ENCODE measurements at regions not wholly inside any gene's neighbourhood (a gene's known extent, or its start where the extent isn't known, plus 50 kb on each side); places are given as distances from the start of the nearest gene placed in this dataset.
"Not testable (repeated sequence)": the region's sequence is repeated elsewhere in the genome, so short reads cannot be mapped to it uniquely, and the experiment has no call there.

DNA sequence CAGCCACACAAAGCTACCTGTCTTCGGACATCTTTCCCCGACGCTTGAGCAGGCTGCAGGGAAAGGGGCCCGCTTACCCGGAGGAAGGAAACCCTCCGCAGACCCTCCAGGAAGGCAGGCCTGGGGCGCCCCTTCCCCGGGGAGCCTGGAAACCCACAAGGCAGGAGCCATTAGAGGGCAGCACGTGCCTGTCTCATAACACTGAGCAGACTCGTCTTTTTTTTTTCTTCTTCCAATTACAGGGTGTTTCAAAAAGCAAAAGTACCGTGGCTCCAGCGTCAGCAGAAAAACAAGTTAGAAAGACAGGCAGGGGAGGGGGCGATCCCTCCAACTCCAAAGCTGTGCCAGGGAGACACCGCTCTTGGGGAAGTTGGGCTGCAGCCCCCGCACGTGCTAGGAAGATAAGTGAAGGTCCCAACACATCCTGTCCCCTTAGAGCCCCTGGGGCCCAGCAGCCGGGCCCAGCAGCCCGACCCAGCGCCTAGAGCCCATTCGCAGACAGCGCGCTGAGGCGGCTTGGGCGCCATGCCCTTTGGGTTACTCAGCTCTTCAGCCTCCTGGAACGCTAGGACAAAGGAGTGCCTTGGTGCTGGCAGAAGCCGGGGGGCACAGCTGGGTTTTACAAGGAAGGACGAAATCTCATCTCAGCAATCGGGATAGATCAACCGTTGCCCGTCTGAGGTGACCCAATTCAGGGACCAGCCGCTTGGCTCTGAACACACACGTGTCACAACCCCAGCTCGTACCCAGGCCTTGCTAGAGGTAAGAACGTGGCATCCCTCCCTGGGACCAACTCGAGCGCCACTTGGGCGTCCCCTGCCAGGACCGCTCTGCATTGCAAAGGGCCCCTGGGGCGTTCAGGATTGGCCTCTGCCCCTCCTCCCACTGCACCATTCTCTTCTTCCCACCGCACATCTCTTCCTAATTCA is 136.3 kb downstream of the LY86 start:
- peak; percentile 24 to 49 for DNase-seq (ENCODE audit: low read depth in 1 of 2, low spot score in 1 of 2)

DNA sequence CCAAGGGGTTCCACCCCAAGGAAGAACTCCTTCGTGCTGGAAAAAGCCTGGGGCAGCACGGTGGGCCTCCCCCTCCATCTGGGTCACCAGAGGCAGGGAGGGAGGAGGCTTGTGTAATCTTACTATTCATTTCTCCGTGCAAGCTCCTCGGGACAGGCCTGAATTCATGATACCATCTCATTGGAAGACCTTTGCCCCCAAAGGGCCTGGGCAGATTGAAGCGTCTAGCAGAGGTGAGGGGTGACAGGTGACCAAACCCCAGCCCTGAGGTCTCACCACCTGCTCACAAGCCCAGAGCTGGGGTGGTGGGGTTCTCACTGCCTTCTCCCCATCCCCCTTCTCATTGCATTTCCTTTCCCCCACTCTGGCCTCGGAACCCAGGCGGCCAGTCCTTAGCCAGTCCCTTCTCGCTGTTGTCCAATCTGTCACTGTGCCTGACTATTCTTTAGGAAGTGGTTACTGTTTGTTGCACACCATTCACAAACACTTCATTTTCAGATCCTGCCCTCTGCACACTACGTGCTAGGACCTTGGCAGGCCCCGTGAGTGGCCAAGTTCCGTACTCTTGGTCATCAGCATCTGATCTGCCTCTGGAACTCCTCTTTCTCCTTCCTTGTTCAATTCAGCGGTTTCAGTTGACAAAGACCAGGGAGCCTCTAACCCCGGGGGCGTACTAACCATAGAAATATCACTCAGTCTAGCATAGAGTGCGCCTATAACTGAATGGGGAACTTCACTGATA is 137.1 kb downstream of the LY86 start:
- no peak for DNase-seq (ENCODE audit: low read depth in 1 of 2, low spot score in 1 of 2)

DNA sequence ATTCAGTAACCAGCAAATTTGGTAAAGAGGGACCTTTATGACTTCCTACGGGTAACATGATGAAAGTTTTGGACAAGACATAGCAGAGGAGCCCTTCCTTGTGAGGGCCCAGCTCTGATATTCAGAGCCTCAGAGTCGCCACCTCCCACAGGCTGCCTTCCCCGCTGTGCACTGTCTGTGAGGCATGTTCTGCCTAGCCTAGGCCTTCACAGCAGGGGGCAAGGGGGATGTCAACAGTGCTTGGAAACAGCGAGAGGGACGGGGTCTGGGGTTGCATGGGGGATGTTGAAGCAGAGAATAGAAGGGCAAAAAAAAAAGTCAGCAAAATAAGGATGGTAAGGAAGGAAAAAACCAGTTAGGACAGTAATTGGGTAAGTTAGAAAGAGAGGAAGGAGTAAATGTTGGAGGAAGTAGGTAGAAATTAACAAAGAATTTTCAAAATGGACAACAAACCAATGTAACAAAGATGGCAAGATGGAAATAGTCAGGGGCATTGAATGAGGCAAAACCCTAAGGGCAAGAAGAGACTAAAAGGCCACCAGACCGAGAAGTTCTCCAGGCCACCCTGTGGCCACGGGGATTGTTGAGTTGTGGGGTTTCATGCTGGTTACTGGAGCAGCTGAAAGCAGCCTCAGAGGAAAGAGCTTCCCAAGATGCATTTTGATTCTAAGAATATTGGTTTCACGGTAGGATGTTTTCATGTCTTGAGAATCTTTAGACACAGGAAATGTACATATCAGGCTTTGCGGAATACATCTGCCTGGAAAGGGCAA is 139.8 kb downstream of the LY86 start:
- DNase-seq (ENCODE audit: low read depth in 1 of 2, low spot score in 1 of 2), result no peak

DNA sequence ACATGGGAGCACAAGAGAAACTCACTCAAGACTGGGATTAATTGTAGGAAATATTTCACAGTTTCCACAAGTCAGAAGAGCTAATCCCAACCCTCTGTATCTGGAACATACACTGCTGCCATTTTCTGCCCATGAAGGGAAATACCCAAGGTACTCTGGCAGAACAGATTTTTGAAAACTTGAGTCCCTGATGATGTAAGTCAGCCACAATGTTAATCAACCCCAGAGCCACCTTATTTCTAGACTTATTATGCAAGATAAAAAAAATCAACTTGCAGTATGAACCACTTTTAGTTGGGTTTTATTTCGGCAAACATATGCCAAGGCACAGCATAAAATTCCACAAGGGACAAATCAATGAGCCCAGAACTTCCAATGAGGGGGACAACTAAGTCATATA is 141.5 kb downstream of the LY86 start:
- DNase-seq (ENCODE audit: low read depth in 1 of 2, low spot score in 1 of 2), result no peak

DNA sequence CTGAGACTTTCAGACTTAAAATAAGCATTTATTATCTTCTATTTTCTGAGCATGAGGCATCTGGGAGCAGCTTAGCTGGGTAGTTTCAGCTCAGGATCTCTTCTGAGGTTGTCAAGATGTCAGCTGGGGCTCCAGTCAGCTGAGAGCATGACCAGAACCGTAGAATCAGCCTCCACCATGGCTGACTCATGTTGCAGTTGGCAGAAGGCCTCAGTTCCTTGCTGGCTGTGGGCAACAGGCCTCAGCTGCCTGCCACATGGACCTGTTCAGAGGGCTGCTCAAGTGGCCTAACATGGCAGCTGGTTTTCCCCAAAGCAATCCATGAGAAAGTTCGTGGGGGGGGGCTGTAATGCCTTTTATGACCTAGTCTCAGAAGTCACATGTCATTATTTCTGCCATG is 142.3 kb downstream of the LY86 start:
- no peak for DNase-seq (ENCODE audit: low read depth in 1 of 2, low spot score in 1 of 2)

DNA sequence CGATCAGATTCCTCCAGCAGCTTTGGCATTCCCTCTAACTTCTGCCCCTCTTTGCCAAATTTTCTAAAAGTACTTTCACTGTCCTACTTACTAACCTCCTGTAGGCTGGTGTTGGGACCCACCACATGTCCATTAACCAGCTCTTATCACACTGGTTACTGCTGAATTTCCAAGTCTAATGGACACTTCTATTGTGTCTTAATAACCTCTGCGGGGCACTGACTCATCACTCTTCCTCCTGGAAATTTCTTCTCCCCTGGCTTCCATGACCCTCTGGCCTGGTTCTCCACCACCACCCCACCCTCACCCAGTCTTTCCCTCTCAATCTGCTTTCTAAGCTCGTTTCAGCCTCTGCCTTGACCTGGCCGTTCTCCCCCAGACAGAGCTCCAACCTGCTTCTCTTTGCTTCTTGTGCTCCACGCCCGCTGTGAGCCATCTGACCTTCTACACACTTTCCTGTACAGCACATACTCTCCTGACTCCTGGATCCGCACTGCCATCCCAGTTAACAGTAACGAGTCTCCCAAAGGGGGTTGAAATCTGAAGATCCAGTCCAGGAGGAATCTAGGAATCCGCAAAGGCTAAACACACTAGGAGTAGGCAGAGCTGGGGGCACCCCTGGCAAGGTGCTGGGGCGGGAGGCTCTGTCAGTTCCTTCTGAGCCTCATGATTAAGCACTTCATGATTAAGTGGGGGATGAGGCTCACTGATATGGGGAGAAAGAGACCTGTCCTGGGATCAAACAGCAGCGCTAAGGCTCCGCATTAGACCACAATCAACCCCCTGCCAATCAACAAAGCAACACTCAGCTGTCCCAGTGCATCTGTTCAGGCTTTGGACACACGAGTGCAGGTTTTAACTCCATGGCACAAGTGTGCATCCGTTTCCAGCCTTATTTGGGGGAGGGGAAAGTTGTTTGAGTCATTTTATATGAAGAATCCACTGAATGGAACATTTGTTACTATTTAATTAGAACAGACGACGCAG is 146.3 kb downstream of the LY86 start:
- no peak for DNase-seq (ENCODE audit: low read depth in 1 of 2, low spot score in 1 of 2)

DNA sequence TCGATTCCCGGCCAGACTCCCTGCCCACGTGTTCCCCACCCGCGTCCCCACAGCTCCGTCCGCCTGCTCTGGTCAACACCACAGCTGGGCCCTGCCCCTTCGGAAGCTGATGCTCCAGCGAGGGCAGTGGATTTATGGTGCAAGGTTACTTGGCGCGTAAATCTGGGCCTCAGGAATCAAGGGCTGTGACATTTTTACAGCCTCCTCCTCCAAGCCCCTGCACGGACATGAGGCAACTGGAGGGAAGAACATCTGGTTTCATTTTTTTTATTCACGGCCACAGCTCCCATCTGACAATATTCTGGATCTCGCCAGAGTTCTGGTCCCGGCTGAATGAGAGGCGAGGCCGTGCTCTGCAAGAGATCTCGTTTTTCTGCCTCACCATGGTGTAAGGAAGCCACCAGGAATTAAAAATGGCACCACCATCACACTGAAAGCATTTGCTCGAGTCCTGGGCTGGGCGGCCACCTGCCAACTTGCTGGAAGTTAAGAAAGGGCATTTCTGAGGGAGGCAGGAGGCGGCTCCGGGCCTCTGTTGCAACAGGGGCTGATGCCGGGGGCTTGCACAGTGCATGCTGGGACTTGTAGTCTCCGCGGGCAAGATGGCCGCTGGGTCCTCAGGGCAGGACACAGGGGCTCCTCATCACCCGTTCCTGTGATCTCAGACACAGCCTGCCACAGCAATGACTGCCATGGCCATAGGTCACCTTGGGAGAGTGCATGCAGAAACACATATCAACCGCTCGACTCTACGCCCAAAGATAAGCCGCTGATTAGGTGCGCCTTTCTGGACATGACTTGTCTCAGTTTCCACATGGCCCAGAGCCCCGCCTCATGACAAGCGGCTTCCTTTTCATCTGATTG is 148.5 kb downstream of the LY86 start:
- DNase-seq (ENCODE audit: low read depth in 1 of 2, low spot score in 1 of 2), result no peak

DNA sequence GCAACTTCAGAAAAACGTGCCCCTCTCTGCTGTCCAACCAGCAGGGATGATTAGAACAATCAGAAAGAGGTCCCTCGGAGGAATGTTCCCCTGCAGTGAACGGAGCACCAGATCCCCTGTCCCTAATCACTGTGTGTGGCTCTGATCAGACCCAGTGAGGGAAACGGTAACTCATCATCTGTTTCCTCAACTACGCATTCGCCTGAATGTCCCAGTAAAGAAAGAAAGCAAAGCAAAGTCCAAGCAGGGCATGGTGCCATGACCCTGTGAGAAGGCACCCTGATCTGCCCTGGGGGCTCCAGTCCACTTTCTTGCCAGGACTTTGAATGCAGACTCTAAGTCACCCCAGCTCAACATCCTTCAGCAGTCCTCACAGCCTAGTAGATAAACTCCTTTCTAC is 149.2 kb downstream of the LY86 start:
- no peak for DNase-seq (ENCODE audit: low read depth in 1 of 2, low spot score in 1 of 2)

DNA sequence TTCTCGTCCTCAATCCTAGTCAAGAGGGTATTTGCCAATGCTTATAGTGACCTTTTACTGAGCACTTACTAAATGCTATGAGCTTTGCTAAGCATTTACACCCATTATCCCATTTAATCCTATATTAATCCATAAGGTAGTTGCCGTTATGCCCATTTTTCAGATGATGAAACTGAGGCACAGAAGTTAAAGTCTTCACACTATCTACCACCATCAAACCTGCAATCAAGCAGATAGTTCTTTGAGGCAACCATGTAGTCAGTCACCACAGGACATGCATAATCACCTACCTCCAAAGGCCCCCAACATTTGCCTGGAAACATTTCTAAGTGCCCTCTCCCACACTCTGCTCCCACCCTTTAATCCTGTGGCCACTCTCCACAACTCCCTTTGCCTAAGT is 149.6 kb downstream of the LY86 start:
- DNase-seq (ENCODE audit: low read depth in 1 of 2, low spot score in 1 of 2), result no peak

DNA sequence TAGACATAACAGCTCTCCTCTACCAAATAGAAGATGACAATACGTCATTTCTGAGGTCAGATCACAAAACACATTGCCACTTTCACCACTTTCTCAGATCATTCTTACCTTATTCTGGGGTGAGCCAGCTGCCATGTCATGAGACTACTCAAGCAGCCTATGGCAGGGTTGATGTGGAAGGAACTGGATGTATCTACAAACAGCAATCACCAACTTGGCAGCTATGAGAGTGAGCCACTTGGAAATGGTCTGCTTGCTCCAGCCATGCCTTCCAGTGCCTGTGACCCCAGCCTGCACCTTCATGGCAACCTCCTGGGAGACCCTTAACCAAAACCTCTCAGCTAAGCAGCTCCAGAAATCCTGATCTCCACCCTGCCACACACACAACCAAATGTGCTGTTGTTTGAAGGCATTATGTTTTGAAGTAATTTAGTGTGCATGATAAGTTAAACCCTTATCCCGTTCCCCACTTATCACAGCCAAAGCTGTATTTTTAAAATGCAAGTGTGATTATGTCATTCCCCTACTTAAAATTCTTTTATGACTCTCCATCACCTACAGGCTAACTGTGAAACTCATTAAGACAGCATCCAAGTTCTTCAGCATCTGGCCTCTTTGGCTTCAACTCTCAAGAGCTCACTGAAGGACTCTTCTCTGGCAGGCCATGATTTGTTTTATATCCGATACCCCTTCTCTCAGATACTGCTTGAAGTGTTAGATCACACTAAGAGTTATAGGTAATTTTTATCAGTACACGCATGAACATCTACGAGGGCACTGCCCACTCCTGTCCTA is 150.6 kb downstream of the LY86 start:
- no peak for DNase-seq (ENCODE audit: low read depth in 1 of 2, low spot score in 1 of 2)

DNA sequence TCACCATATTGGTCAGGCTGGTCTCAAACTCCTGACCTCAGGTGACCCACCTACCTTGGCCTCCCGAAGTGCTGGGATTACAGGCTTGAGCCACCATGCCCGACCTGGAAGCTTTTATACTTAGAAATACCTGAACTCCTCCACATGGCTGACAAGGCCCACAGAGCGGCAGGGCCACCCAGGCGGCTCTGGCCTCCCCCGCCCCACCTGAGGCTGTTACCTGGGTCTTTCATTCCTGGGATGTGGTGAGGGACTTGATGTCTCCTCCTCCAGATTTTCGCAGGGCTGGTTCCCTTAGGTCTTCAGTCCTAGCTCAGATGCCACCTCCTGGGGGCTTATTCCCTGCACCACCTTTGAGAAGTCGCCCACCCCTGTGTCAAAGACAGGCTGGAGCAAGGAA is 152.1 kb downstream of the LY86 start:
- DNase-seq (ENCODE audit: low read depth in 1 of 2, low spot score in 1 of 2), result no peak

DNA sequence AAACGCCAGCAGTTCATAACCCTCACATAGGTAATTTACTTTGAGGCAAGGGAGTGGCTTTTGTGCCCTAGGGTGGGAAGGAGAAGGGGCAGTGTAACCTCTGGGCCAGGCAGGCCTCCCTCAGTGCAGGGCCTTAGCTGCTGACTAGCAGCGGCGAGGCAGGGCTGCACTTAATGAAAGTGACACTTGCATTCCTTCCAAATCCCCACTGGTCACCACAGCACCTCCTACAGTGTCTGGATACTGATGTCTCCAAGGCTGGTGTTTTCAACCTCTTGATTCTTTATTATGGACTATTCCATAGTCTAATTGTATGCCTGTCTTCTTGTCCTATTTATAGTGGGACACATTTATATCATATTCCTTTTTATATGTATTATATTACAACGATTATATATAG is 152.7 kb downstream of the LY86 start:
- DNase-seq (ENCODE audit: low read depth in 1 of 2, low spot score in 1 of 2), result no peak

DNA sequence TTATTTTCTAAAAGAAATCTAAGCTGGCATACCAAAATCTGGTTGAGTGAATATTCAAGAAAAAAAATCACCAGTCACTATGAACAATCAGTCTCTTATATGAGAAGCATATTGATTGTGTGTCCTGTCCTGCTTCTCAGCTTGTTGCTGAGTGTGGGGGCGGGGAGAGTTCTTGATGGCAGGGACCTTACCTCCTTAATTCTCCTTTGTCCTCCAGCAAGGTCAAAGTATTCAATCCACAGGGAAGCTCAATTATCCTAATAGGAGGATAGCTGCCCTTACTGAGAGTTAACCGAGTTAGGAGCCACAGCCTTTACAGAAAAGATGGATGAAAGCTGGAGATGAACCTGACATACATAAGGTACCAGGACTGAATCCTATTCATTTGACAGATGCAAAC is 154.0 kb downstream of the LY86 start:
- no peak for DNase-seq (ENCODE audit: low read depth in 1 of 2, low spot score in 1 of 2)

DNA sequence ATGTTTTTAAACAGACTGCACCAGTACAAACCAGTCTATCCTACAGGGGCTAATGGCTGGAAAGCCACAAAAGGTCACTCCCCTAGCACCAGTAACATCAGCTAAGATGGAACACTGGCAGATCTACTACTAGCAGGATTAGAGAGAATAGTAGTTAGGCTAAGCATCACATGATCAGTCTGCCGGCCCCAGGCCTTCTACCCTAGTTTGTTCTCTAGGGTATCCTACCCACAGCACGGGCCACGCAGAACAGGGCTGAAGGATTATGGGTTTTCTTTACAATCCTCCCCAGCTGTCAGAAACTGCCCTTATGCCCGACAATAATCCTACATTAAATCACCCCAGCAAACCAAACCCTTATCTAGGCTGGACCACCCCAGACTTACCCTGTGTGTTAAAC is 156.0 kb downstream of the LY86 start:
- no peak for DNase-seq (ENCODE audit: low read depth in 1 of 2, low spot score in 1 of 2)

DNA sequence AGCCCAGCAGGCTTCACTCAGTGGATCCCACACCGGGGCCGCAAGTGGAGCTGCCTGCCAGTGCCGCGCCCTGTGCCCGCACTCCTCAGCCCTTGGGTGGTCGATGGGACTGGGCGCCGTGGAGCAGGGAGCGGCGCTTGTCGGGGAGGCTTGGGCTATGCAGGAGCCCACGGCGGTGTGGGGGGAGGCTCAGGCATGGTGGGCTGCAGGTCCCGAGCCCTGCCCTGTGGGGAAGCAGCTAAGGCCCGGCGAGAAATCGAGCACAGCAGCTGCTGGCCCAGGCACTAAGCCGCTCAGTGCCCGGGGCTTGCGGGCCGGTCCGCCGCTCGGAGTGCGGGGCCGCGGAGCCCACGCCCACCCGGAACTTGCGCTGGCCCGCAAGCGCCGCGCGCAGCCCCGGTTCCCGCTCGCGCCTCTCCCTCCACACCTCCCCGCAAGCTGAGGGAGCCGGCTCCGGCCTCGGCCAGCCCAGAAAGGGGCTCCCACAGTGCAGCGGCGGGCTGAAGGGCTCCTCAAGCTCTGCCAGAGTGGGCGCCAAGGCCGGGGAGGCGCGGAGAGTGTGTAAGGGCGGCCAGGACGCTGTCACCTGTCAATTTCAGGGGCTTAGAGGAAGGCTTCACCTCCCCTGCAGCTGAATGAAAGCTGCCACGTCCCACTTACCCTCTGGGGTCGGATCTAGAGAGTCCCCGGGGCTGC is 157.3 kb downstream of the LY86 start:
- DNase-seq (ENCODE audit: low read depth in 1 of 2, low spot score in 1 of 2), result not testable (repeated sequence)

DNA sequence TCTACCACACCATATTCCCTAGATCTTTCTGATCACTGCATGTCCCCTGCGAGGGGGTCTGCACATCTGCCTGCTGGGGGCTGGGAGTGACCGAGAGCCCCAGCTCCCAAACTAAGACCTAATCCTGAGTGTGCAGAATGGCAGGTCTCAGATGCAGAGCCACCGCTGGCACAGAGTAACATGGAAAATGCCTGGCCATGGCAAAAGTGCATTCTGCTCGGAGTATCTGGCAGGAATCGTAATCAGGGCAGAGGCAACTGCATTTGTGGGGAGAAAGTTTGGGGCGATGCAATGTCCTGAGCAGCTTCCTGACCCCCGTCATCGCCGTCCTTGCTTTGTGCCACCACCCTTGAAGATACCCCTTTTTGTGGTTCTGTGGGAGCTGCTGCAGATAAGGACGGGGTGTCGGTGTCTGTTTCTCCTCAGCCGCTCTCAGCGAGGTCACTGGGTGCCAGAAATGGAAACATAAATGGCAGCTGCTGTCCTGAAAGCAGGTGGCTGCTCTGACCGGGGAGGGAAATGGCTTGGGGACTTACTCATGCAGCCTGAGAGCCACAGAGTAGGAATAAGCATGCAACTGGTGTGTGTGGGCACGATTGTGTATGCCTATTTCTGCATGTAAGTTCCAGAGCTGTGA is 157.9 kb downstream of the LY86 start:
- DNase-seq (ENCODE audit: low read depth in 1 of 2, low spot score in 1 of 2), result no peak

DNA sequence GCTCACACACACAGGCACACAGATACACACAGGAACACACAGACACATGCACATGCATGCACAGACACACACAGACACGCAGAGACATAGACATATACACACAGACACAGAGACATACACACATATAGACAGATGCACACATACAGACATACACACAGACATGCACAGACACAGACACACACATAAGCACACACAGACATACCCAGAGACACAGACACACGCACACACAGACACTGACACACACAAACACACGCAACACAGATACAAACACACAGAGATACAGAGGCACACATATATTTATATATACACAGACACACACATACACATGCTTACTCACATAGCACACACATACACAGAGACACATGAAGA is 158.4 kb downstream of the LY86 start:
- no peak for DNase-seq (ENCODE audit: low read depth in 1 of 2, low spot score in 1 of 2)

DNA sequence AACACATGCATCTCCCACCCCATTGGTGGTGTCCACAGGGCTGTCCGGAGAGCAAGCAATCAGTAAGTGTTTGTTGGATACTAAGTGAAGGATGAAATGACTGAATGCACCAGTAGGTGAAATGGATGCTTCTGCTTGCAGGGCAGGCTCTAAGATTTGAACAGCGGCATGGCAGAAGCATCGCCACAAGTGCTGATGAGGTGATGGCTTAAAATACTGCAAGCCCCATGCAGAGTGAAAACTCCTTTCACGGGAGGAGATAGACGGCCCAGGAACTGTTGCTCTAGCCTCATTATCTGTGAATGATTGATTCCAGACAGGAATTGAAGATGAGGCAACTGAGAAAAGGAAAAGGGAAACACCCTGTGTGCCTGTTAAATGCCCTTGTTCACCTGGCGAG is 158.9 kb downstream of the LY86 start:
- no peak for DNase-seq (ENCODE audit: low read depth in 1 of 2, low spot score in 1 of 2)
